T-helper 17 cell (primary cell): ENCODE measurements at regions not wholly inside any gene's neighbourhood (a gene's known extent, or its start where the extent isn't known, plus 50 kb on each side); places are given as distances from the start of the nearest gene placed in this dataset.

Experiments used
- ATAC-seq: fragments of 150-1000 bp; cut with Tn5 transposase; 2 replicates; pipeline ENCODE4 v1.10.0; 2021; ENCODE audit warnings: mild to moderate bottlenecking, moderate library complexity
- DNase-seq, 3 donors: peaks; one replicate each; pipeline versions ENCODE4 v3.0.0 to v3.0.0-alpha.2; 2020 to 2021
- H3K9me3 ChIP-seq: one replicate; pipeline ENCODE4 v1.7.0; 2013; ENCODE audit warnings: low read length, mild to moderate bottlenecking; ENCODE audit not compliant: control insufficient read depth, poor library complexity, severe bottlenecking
- H3K27ac Mint-ChIP-seq: one replicate; pipeline ENCODE4 v1.8.0; 2022; ENCODE audit warnings: mild to moderate bottlenecking, moderate library complexity, mixed read lengths
- H3K27me3 Mint-ChIP-seq: one replicate; pipeline ENCODE4 v1.8.0; 2022; ENCODE audit warnings: mixed read lengths
- H3K36me3 Mint-ChIP-seq: one replicate; pipeline ENCODE4 v1.8.0; 2022; ENCODE audit warnings: low read depth, mixed read lengths
- H3K4me1 Mint-ChIP-seq: one replicate; pipeline ENCODE4 v1.8.0; 2022; ENCODE audit warnings: mild to moderate bottlenecking, mixed read lengths
- H3K4me3 Mint-ChIP-seq: one replicate; pipeline ENCODE4 v1.8.0; 2022; ENCODE audit warnings: mild to moderate bottlenecking, moderate library complexity, mixed read lengths

GRCh38 chr4:13950491-13950890, 323.0 kb upstream of the BOD1L1 start:
- no peak for ATAC-seq
- H3K9me3 ChIP-seq, result no peaks in the 10 kb centered on the region
- Mint-ChIP-seq H3K27ac (no peak overlapping the region), H3K4me1 (no peaks in the 10 kb centered on the region), H3K27me3 (no peaks in the 10 kb centered on the region), H3K36me3 (no peaks in the 10 kb centered on the region), H3K4me3 (no peak overlapping the region)
- no peak for DNase-seq

DNA sequence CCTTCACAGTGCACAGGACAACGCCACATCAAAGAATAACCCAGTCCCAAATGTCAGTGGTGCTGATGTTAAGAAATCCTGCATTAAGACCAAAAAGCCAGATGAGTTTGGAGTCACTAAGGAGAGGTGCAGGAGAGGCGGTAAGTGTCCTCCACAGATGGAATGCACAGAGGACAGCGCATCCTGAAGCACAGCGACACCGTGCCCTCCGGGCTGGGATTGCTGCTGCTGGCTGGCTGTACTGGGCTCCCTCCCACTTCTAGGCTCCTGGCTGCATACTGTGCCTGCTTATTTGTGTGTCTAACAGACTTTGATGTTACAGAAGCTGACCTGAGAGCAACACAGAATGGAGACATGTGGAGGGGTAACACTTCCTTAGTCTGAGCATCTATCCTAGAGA, 325.6 kb upstream of the BOD1L1 start:
- no peaks in the 10 kb centered on the region for H3K36me3 Mint-ChIP-seq
- H3K27me3 Mint-ChIP-seq, result no peaks in the 10 kb centered on the region
- H3K4me1 Mint-ChIP-seq, result no peaks in the 10 kb centered on the region
- DNase-seq (no peak), ATAC-seq (no peak)
- no peaks in the 10 kb centered on the region for H3K9me3 ChIP-seq
- no peak overlapping the region for H3K4me3 Mint-ChIP-seq
- H3K27ac Mint-ChIP-seq, result no peak overlapping the region

- Mint-ChIP-seq H3K27ac (no peak overlapping the region), H3K36me3 (no peaks in the 10 kb centered on the region), H3K27me3 (no peaks in the 10 kb centered on the region), H3K4me3 (no peak overlapping the region), H3K4me1 (no peaks in the 10 kb centered on the region)
- no peaks in the 10 kb centered on the region for H3K9me3 ChIP-seq
- ATAC-seq, result no peak
- DNase-seq, result no peak
These were observed 328.0 kb upstream of the BOD1L1 start for GRCh38 chr4:13955551-13955950.

DNA sequence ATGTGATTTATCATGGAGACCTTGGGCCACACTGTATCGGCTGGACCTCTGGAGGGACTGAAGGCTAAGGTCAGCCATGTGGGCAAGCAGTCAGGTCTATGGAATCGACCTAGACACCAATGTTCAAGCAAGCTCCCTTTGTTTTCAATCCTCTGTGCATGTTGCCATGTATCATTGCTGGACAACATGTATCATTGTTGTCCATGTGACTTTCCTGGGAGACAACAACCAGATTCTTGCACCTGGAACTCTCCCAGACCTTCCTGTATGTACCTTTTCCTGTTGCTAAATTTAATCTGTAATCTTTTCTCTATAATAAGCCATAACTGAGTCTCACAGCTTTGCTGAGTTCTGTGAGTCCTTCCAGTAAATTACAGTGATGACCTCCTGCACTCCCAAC, 329.4 kb upstream of the BOD1L1 start:
- no peaks in the 10 kb centered on the region for H3K9me3 ChIP-seq
- Mint-ChIP-seq H3K27ac (no peak overlapping the region), H3K27me3 (no peaks in the 10 kb centered on the region), H3K4me3 (no peak overlapping the region), H3K36me3 (no peaks in the 10 kb centered on the region), H3K4me1 (no peaks in the 10 kb centered on the region)
- ATAC-seq (no peak), DNase-seq (no peak)

DNA sequence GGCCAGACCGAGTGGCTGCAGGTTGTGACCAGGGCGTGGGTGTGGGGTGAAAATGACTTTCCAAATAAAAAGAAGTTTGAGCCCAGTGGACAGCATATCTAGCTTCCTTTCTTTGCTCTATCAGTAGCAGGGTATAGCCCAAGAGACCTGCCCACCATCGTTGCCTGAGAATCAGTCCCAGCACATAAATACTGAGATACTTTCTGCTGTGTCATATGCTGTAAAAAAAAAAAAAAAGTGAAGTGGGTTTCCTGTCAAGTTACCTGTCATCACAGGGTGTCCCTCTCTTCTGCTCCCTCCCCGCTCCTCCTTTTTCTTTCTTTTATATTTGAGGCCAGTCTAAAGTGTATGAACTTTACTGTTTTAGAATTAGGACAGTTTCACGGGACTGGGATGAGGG, 330.3 kb upstream of the BOD1L1 start:
- ATAC-seq (no peak), DNase-seq (no peak)
- H3K27me3 Mint-ChIP-seq, result no peaks in the 10 kb centered on the region
- no peak overlapping the region for H3K4me3 Mint-ChIP-seq
- H3K4me1 Mint-ChIP-seq, result no peaks in the 10 kb centered on the region
- no peaks in the 10 kb centered on the region for H3K36me3 Mint-ChIP-seq
- no peaks in the 10 kb centered on the region for H3K9me3 ChIP-seq
- H3K27ac Mint-ChIP-seq, result no peak overlapping the region

- no peak for DNase-seq
- H3K27me3 Mint-ChIP-seq, result peaks cover 5% of the 10 kb centered on the region
- H3K4me1 Mint-ChIP-seq, result no peaks in the 10 kb centered on the region
- no peak overlapping the region for H3K27ac Mint-ChIP-seq
- H3K9me3 ChIP-seq, result no peaks in the 10 kb centered on the region
- H3K4me3 Mint-ChIP-seq, result no peak overlapping the region
- H3K36me3 Mint-ChIP-seq, result no peaks in the 10 kb centered on the region
- ATAC-seq, result no peak
These were observed 336.1 kb upstream of the BOD1L1 start for GRCh38 chr4:13963601-13964000.

GRCh38 chr4:13966231-13967195, 339.0 kb upstream of the BOD1L1 start:
- DNase-seq (no peak), ATAC-seq (no peak)
- Mint-ChIP-seq H3K27ac (no peak overlapping the region), H3K4me1 (no peaks in the 10 kb centered on the region), H3K4me3 (no peak overlapping the region), H3K36me3 (no peaks in the 10 kb centered on the region), H3K27me3 (peaks cover 5% of the 10 kb centered on the region)
- no peaks in the 10 kb centered on the region for H3K9me3 ChIP-seq

GRCh38 chr4:13968723-13969122, 341.2 kb upstream of the BOD1L1 start:
- Mint-ChIP-seq H3K36me3 (no peaks in the 10 kb centered on the region), H3K27me3 (peaks cover 5% of the 10 kb centered on the region), H3K27ac (no peak overlapping the region), H3K4me3 (no peak overlapping the region), H3K4me1 (no peaks in the 10 kb centered on the region)
- no peak for DNase-seq
- H3K9me3 ChIP-seq, result no peaks in the 10 kb centered on the region
- ATAC-seq, result no peak

DNA sequence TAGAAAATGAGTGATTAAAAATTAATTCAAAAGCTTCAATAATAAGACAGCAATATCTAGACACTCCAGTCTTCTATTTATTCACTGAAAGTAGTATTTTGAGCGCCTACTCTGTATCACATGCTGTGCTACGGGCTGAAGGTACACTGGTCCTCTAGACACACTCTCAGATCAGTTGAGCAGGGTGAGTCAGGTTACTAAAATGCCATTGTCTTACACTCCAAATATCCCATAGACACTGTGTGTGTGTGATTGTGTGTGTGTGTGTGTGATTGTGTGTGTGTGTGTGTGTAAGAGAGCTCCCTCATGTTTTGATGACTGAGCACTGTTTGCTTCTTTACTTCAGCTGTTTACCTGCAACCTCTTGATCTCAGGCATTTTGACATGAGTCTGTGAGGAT, 342.8 kb upstream of the BOD1L1 start:
- no peak overlapping the region for H3K27ac Mint-ChIP-seq
- peaks cover 5% of the 10 kb centered on the region for H3K27me3 Mint-ChIP-seq
- H3K4me3 Mint-ChIP-seq, result no peak overlapping the region
- H3K4me1 Mint-ChIP-seq, result no peaks in the 10 kb centered on the region
- no peaks in the 10 kb centered on the region for H3K9me3 ChIP-seq
- H3K36me3 Mint-ChIP-seq, result no peaks in the 10 kb centered on the region
- DNase-seq (no peak), ATAC-seq (no peak)

- DNase-seq (no peak), ATAC-seq (no peak)
- peaks cover 2% of the 10 kb centered on the region for H3K9me3 ChIP-seq
- Mint-ChIP-seq H3K4me3 (no peak overlapping the region), H3K27me3 (no peaks in the 10 kb centered on the region), H3K4me1 (no peaks in the 10 kb centered on the region), H3K27ac (no peak overlapping the region), H3K36me3 (no peaks in the 10 kb centered on the region)
These were observed 350.2 kb upstream of the BOD1L1 start for GRCh38 chr4:13977746-13978145.

DNA sequence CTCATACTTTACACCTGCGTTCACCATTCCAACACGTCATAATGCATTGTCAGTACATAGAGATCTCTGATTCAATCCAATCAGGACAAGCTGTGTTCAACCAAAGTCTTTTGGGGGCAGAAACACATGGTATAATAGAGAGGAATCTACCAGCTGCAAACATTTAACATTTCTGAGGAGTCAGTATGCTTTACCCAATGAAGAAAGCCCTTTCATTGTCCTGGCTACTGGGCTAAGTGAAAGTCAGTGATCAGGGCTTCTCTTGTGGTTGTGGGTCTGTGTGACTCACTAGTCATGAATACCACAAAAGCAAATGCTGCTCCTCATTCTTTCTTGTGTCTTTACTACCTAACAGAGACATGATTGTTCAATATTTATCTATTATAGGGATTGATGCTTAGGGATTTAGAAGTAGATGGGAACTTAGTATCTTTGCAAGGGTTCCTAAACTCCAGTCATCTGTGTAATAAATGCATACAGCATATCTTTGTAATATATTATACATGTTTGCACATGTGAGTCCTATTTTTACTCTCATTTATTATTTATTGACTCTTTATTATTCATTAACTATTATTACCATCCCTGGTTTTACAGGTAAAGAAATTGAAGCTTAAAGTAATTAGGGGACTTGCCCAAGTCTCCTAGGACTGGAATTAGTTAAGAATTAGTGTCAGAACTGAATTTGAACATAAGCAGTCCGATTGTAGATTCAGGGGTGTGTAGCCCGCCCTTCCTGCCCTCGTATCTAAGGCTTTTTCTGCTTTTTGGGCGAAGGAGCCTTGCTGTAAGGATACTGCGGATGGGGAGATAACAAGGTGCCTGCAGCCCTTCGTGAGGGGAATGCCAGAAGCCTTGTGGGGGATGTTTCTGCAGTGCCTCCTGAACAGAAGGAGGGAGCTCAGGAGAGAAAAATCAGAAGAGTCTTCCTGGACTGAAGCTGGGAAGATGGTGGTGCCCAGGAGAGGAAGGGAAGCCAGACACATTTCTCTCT, 353.1 kb upstream of the BOD1L1 start:
- no peaks in the 10 kb centered on the region for H3K27me3 Mint-ChIP-seq
- no peak overlapping the region for H3K4me3 Mint-ChIP-seq
- H3K9me3 ChIP-seq, result peaks cover 2% of the 10 kb centered on the region
- no peak for DNase-seq
- no peaks in the 10 kb centered on the region for H3K36me3 Mint-ChIP-seq
- no peak overlapping the region for H3K27ac Mint-ChIP-seq
- H3K4me1 Mint-ChIP-seq, result no peaks in the 10 kb centered on the region
- no peak for ATAC-seq

DNA sequence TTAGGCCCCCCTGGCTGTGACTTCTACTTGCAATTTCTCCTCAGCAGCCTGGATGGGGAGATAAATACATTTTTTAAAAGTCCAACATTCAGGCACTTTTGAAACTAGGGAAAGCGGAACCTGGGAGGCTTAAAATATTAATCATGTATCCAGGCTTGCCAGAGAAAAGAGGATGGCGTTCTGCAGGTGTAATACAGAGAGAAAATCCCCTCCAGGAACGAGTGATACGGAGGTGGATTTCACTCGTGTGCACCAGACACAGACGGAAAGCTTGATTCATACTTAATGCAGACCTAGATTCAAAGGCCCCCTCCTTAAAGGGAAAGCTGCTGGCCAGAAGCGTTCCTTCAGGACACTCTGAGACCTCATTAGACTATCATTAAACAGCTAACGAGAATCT, 354.0 kb upstream of the BOD1L1 start:
- DNase-seq (no peak), ATAC-seq (no peak)
- Mint-ChIP-seq H3K4me1 (no peaks in the 10 kb centered on the region), H3K27ac (no peak overlapping the region), H3K4me3 (no peak overlapping the region), H3K36me3 (no peaks in the 10 kb centered on the region), H3K27me3 (no peaks in the 10 kb centered on the region)
- H3K9me3 ChIP-seq, result peaks cover 2% of the 10 kb centered on the region

DNA sequence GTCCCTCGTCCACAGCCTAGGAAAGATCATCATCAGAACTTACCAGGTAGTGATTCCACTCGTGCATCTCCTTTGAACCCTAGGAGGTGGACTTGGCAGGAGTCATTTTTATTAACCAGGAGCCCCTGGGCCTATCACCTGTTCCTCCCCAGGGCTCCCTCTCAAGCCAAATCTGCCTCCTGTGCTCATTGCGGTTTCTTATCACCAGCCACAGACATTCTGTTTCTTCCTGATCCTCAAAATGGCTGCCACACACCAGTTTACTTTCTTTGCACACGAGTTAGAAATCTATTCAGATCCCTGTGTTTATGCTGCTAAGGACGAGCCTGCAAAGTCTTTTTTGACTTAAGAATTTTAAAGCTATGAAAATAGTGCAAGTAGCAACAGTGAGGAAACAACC, 354.5 kb upstream of the BOD1L1 start:
- ATAC-seq, result no peak
- no peak overlapping the region for H3K4me3 Mint-ChIP-seq
- no peaks in the 10 kb centered on the region for H3K27me3 Mint-ChIP-seq

More for the DNA sequence above, 354.5 kb upstream of the BOD1L1 start:
- Mint-ChIP-seq H3K4me1 (no peaks in the 10 kb centered on the region), H3K36me3 (no peaks in the 10 kb centered on the region), H3K27ac (no peak overlapping the region)
- no peaks in the 10 kb centered on the region for H3K9me3 ChIP-seq
- no peak for DNase-seq
